Fibroblast of peridontal ligament (primary cell): ENCODE measurements at regions not wholly inside any gene's neighbourhood (a gene's known extent, or its start where the extent isn't known, plus 50 kb on each side); places are given as distances from the start of the nearest gene placed in this dataset.

ENCODE experiments used
- DNase-seq: peaks from one replicate; pipeline ENCODE4 v3.0.0-alpha.2; 2010; ENCODE audit errors: extremely low read depth

DNA sequence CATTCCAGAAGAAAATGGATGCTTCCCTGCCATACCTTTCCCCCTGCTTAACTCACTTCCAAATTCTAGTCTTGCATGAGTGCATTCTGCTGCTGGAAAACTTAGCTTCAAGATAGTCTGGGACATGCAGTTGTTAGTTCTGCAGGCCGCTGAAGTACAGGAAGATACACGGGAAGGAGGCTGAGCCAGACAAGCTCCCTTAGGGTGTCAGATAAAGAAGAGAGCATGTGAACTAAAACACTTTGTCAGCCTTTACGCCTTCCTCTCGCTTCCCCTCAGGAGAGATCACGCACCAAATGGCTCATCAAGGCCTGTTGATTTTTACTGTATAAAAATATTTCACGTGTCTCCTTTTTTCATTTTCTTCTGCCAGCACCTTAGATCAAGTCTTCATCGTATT lies 420.7 kb downstream of the INSC start:
- no peak for DNase-seq

DNA sequence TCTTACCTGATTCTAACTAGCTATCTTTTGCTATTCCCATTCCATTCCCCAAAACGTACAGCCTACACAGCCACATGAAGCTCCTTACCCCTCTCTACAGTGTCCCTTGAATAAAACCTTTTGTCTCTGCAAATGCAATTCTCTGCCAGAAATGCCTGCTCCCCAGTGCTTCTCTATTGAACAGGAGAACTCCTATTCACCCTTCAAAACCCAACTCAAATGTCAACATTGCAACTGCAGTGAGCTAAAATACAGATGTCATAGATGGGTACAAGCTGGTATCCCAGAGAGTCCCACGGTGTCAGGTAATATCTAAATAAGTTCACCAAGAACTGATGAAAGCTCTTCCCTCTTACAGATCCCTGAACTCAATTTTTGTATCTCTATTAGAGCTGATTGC lies 421.7 kb downstream of the INSC start:
- DNase-seq = no peak

DNA sequence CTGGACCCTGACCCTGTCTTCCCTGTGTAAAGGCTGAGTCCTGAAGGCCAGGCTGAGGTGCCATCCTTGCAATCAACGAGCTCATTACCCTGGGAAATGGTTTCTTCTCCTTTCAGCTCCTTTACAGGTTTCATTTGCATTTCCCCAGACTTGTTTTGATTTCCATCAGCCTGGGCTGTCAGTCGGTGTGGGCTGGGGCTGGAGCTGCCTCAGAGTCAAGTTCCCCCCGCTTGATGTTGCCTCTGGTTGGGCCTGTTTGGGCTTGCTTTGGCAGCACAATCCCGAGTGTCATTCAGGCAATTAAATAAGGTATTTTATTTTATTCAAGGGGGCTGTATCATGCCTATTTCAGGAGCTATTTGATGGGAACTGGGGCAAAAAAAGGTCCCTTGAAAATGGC lies 424.9 kb downstream of the INSC start:
- DNase-seq = no peak

DNA sequence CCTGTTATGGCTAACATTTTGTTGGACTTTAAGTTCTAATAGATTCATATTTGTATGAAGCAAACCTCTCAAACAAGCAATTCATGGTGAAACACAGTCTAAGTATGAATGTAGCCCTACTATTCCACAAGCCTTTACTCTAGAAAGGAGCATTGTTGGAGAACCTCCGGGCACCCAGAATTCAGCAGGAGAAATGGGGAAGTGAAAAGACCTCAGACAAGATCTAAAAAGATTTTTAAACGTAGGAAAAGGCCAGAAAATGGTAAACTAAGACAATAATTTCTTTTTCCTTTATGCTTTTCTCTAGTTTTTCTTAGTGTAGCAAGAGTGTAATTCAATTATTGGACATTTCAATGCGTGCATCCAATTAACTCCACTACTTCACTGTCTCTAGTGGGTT lies 426.4 kb downstream of the INSC start:
- no peak for DNase-seq

DNA sequence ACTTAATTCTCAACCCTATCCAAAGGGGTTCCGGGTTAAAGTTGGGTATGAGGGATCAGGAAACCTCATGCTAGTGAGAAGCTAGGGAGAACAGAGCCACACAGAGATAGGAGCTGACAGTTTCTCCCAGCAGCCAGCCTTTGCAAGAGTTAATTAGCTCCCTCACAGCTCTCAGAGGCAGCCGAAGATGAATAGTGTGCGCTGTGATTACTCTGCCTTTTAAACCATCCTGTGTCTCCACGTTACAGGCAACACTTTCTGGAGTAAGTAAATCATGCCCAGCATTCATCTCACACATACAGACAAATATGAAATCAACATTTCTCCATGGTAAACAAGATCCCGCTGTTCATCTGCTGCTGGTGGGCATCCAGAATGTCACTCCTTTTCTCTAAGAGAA lies 429.6 kb downstream of the INSC start:
- no peak for DNase-seq

DNA sequence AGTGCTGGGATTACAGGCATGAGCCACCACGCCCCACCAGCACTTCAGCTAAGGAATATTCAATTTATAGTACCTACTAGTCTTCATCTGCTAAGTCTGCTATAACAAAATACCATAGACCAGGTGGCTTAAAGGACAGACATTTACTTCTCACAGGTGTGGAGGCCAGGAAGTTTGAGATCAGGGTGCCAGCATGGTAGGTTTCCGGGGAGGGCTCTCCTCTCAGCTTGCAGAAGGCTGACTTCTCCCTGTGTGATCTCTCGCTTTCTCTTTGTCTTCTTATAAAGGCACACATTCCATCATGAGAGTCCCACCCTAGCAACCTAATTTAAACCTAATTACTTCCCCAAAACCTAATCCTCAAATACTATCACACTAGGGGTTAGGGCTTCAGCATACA lies 433.0 kb downstream of the INSC start:
- no peak for DNase-seq

DNA sequence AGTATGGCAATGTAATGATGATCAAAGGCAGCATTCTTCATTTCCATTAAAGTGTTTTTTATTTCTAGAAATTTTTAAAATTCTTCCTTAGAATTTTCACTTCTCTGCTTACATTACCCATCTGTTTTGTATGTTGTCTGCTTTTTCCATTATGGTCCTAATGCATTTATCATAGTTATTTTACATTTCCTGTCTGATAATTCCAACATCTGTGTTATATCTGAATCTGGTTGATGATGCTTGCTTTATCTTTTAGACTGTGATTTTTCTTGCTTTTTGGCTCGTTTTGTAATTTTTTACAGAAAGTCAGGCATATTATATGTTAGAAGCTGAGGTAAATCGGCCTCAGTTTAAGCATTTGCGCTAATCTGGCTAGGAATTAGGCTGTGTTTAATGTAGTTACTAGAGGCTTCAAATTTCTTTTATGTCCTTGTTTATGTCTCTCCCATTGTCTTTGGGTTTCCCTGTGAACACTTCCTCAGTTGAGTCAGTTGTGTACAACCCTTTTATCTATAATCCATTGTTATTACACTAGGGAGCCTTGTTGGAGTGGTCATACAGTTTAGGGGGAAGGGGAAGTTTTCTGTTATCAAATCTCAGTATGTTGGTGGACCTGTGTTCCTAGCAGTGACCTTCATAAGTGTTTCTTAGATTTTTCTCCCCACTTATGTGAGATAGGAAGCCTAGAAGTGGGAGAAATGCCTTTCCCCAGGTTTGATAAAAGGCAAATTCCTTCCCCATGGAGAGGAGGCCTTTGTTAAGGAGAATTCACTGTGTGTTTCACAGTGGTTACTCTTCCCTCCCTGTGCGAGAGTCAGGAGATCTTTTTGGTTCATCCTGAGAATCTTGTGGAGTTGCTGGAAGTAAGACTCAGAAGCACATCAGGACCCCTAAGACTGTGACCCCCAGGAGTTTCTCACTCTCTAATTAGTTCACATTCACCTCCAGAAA lies 437.5 kb downstream of the INSC start:
- no peak for DNase-seq

DNA sequence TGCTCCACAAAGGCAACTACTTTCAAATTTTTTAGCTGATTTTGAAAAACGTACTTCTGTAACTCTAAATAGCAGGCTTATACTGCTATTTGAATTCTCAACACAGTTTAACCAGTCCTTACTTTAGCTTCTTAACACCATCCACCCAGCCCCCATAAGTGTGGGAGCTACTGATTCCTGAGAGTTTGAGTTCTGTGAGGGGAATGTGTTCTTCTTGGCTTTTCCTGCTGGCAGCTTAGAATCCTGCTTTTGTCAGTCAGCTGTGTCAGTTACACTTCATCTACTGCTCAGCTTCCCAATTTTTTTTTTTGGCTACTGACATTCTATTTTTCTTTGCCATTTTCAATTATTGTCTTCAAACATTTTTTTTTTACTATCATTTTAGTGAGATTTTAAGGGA lies 440.4 kb downstream of the INSC start:
- DNase-seq = no peak

DNA sequence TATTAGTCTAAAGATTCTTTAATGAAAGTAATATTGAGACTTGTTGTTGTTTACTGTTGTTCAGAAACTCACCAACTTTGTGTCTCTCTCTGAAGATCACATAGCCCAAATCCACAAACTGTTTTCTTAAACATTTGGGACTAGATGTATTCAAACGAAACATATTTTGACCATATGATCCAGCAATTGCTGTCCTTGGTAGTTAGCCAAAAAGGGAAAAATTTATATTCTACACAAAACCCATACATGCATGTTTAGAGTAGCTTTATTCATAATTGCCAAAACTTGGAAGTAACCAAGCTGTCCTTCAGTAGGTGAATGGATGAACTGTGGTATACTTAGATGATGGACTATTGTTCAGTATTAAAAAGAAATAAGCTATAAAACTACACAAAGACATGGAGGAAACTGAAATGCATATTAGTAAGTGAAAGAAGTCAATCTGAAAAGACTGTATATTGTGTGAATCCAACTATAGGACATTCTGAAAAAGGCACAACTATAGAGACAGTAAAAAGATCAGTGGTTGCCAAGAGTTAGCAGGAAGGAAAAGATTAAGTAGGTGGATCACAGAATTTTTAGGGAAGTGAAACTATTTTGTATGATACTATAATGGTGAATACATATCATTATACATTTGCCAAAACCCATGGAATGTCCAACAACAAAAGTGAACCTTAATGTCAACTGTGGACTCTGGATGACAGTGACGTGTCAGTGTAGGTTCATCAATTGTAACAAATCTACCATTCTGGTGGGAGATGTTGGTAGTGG lies 442.9 kb downstream of the INSC start:
- no peak for DNase-seq

DNA sequence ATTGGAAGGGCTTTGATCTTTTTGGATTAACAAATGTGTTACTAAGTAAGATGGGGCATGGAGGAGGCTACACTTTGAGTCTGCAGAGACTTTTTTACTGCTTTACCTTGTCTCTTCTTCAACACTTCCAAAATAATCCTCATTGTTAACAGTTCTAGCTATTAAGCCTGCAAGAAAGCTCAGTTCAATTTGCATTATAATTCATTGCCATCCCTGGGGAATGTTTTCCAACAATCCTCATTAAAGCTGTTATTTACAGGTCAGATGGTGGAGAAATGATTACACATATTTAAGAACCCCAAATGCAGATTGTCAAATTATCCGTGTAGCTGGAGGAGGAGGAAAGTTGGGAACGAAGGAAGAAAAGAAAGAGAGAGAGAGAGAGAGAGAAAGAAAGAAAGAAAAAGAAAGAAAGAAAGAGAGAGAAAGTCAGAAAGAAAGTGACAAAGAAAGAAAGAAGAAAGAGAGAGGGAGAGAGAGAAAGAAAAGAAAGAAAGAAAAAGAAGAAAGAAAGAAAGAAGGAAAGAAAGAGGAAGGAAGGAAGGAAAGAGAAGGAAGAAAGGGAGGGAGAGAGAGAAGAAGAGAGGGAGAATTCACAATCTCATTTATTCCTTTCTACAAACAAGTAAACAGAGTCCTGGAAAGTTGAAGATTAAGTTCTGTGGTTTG lies 443.9 kb downstream of the INSC start:
- no peak for DNase-seq

DNA sequence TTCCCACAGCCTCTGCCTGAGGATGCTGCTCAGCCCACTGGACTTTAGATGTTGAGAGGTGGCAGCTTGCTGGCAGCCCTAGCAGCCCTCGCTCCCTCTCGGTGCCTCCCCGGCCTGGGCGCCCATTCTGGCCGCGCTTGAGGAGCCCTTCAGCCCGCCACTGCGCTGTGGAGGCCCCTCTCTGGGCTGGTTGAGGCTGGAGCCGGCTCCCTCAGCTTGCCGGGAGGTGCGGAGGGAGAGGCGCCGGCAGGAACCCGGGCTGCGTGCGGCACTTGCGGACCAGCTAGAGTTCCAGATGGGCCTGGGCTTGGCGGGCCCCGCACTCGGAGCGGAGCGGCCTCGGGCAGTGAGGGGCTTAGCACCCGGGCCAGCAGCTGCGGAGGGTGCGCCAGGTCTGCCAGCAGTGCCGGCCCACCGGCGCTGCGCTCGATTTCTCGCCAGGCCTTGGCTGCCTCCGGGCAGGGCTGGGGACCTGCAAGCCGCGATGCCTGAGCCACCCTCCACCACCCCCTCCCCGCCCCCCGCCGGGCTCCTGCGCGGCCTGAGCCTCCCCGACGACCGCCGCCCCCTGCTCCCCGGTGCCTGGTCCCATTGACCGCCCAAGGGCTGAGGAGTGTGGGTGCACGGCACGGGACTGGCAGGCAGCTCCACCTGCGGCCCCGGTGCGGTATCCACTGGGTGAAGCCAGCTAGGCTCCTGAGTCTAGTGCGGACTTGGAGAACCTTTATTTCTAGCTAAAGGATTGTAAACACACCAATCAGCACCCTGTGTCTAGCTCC lies 446.2 kb downstream of the INSC start:
- DNase-seq = no peak

DNA sequence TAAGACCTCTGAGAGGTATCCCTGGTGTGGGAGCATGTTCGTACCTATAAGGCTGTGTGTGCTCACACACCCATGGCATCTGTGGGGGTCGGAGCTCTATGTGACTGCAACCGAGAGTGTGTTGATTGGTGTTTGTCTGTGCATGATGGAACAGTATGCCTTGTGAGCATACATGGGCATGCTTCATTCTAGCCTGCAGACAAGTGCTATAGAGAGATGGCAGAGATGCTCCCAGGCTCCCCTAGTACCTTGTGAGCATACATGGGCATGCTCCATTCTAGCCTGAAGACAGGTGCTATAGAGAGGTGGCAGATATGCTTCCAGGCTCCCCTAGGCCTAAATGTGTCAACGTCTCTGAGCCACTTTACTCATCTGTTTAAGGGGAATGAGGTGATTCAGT lies 447.5 kb downstream of the INSC start:
- DNase-seq = no peak

DNA sequence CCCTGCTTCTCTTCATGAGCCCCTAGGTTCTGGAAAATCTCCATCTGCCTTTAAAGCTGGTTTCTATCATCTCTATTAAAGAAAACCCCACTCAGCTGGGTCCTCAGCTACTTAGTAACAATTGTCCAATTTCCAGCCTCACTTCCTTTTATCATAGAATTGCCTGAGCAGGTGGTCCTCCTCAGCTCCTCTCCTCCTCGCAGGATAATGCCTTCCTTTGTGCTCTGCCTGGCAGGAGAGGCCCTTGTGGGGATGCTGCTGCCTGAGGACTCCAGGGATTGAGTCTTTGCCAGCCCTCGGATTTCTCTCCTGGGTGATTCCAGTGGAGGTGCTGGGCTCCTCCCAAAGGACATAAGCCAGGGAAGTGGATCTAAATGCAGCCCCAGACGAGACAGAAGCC lies 448.3 kb downstream of the INSC start:
- no peak for DNase-seq

DNA sequence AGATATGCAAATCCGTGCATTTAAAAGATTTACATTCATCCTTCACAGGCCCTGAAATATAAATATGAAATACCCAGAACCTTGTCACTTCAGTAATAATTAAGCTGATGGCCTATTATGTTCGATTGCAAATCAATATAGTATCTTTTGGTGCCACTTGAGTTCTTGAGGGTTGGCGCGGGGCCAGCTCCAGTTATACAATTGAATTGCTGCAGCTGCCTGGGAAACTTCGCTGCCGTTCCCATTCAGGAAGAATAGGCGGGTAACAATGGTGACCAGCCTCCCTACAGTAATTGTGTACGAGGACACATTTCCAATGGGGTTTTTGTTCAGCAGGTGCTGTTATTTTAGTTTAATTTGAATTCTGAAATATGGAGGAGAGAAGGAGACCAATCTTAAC lies 451.2 kb downstream of the INSC start:
- no peak for DNase-seq

DNA sequence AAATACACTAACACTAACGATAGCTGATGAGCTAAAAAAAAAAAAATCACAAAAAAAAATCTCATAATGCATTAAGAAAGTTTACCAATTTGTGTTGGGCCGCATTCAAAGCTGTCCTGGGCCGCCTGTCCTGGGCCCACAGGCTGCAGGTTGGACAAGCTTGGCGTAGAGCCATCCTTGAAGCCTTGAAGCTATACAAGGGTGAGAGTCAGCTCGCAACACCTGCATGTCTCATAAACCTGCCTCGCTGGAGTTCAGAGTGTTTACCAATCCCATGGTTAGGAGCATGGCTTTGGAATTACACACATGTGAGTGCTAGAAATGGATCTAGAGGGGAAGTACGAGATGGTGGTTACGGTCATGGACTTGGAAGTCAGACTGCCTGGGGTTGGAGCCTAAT lies 453.7 kb downstream of the INSC start:
- no peak for DNase-seq

DNA sequence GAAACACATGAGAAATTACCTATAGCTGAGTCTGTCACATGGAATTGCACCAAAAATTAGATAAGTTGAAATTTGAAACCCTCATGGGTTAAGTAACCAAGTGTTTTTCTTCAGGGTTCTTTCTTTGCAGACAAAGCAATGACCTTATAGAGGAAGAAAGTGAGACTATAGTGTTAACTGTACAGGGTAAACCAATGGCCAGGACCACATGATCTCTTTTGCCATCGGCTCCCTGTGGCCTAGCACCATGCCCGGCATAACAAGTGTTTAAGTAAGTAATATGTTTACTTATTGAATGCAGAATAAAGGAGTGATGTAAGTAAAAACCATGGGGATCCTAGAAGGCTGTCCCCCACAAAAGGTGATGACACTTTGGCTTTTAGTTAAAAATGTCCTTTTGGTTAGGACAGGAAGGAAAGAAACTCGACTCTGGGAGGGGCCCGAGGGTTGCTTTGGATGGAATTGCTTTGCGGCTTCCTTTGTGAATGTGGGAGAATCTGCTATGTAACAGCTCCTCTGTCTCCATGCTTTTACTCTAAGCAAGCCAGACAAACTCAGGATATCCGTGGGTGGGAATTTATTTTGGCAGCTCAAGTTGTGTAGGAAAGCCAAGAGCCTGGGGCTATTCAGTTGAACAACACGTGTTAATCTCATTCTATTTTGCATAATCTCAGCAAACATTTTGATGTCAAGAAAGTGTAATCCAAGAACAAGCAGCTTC lies 454.7 kb downstream of the INSC start:
- DNase-seq = no peak

DNA sequence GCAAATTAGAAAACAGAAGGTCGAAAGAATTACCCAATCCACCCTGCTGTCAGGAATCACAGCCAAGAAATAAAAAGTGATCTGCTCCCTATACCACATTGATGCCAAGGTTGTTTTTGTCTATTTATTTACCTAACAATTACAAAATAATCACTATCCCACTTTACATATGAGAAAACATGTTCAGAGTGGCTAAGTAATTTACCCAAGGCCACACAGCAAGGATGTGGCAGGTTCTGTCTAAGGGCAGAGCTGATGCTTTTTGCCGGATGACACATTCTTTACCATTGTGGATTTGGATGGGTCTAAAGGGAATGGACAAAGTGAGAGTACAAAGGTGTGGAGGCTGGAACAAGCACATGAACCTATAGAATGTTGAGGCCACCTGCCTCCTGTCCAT lies 460.7 kb downstream of the INSC start:
- DNase-seq = no peak

DNA sequence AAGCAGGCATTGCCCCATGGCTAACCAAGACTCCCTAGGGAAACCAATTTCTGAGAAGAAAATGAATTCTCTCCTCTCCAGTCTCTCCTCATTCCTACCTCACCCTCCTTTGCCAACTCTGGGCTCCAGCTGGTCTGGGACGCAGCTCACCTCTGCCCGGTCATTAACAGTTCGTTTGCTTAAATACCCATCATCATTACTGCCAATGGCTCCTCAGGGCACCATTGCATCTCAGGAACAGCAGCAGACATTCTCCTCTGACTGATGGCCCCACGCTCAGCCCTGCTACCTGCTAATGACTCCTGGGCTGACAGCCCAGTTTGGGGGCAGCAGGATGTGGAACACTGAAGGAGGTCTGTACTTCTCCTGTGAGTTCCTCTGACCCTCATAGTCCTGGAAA lies 462.0 kb downstream of the INSC start:
- DNase-seq = no peak

DNA sequence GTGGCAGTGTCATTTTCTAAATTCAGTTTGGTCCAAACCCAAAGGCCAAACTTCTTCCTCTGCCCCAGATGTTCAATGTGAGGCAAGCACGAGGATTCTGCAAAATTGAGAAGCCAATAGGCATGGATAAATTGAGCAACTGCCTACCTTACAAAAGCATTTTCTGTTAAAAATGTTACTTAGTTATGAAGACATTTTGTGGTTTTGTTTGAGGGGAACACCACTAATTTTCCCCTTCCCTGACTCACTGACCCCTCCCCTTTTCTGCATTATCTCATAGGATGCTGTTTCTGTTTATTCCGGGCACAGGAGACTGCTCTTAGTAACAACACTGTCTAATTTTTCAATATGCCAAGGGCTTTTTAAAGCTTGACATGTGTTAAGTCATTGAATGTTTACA lies 462.8 kb downstream of the INSC start:
- no peak for DNase-seq

DNA sequence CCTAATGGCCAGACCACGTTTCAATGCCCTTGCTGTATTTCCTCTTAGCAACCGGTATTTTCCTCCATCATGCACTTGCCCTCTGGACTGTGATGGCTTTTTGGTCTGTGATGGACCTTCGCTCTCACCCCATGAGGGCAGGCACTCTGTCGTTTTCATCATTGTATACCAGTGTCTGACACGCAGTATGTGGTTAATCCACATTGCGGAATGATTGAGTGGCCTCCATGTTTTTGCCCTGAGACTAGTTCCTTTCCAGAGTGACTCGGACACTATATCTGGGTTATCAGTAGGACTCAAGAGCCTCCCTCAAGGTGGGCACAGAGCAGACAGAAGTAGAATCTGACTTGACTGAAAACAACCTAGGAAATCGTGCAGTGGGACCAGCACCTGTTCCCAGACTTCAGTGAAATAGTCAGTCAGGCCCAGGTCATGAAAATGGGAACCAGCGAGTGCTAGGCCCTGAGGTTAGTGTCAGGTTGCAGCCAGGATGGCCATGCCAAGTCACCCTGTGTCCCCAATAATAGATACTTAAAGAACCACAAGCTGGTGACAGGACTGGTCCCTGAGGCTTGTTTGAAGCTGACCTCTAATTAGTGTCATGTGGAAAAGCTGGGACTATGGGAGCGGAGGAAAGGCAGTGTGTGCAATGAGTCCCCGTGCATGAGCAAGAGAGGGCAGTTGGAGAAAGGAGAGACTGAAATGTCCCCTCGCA lies 464.7 kb downstream of the INSC start:
- DNase-seq = no peak
